ENCODE measurements at regions not wholly inside any gene's neighbourhood (a gene's known extent, or its start where the extent isn't known, plus 50 kb on each side); places are given as distances from the start of the nearest gene placed in this dataset.

DNA sequence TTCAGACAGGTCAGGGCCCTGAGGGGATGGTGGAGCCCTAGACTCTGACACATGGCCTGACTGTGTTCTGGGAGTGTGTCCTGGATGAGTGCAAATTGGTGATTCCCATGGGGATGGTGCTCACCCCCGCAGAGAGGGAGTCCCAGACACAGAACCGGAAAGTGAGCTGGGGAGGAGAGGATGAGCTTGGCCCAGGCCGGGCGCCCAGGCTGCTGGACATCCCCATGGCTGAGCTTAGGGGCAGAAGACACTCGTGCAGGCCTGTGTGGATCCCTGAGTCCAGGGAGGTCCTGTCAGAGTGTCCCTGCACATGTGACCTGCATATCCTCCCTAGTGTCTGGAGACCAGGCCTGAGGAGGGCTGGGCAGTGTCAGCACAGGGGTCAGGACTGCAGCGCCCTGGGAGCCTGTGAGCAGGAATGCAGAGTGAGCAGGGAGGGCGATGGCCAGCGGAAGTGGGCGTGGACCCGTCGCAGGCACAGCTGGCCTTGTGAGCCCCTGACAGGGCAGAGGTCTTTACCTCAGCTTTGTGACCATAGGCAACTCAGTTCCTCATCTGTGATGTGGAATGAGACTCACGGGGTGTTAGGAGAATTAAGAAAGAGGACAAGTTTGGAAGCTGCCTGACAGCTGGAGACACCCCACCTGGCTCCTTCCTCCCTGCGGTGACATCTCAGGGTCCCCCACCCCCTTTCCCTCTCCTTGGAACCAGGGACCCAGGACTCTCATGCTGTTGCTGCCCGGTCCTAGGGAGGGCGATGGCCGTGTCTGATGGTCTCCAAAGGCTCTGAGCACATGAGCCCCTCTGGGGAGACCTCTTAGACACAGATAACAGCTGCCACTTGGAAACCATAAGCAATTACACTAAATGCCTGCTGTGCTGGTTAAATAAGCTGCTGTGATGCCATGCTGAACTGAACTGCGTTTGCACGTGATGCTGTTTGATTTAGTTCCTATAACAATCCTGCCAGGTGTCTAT, 62.6 kb upstream of the HS6ST1 start:
- H3K9me3 ChIP-seq (ENCODE audit: control insufficient read depth in 4 of 4, low read length in 3 of 4): no peaks in the 10 kb centered on the region
- DNase-seq (ENCODE audit: low spot score): no peak
- H3K9ac ChIP-seq (ENCODE audit: low read depth in 1 of 2, low read length in 2 of 2): no peak overlapping the region
- no peaks in the 10 kb centered on the region for H3K4me1 ChIP-seq (ENCODE audit: control insufficient read depth in 4 of 4, insufficient read depth in 4 of 4, low read length in 3 of 4)
- TF ChIP-seq NR2F2 (IDR thresholded peaks at IDR 0.05) (peak; percentile 83), FOXA2 (IDR thresholded peaks at IDR 0.05) (no peak), GABPA (IDR thresholded peaks at IDR 0.05 in 1 of 2, conservative IDR thresholded peaks at IDR 0.05 in 1 of 2) (no peak), SP1 (IDR thresholded peaks at IDR 0.05) (peak; percentile 12), TAF1 (conservative IDR thresholded peaks at IDR 0.05) (no peak)
- TF ChIP-seq, protein P1, sequence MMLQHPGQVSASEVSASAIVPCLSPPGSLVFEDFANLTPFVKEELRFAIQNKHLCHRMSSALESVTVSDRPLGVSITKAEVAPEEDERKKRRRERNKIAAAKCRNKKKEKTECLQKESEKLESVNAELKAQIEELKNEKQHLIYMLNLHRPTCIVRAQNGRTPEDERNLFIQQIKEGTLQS (IDR thresholded peaks at IDR 0.05): no peak
- TF ChIP-seq, protein P2, sequence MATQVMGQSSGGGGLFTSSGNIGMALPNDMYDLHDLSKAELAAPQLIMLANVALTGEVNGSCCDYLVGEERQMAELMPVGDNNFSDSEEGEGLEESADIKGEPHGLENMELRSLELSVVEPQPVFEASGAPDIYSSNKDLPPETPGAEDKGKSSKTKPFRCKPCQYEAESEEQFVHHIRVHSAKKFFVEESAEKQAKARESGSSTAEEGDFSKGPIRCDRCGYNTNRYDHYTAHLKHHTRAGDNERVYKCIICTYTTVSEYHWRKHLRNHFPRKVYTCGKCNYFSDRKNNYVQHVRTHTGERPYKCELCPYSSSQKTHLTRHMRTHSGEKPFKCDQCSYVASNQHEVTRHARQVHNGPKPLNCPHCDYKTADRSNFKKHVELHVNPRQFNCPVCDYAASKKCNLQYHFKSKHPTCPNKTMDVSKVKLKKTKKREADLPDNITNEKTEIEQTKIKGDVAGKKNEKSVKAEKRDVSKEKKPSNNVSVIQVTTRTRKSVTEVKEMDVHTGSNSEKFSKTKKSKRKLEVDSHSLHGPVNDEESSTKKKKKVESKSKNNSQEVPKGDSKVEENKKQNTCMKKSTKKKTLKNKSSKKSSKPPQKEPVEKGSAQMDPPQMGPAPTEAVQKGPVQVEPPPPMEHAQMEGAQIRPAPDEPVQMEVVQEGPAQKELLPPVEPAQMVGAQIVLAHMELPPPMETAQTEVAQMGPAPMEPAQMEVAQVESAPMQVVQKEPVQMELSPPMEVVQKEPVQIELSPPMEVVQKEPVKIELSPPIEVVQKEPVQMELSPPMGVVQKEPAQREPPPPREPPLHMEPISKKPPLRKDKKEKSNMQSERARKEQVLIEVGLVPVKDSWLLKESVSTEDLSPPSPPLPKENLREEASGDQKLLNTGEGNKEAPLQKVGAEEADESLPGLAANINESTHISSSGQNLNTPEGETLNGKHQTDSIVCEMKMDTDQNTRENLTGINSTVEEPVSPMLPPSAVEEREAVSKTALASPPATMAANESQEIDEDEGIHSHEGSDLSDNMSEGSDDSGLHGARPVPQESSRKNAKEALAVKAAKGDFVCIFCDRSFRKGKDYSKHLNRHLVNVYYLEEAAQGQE (IDR thresholded peaks at IDR 0.05): no peak
- TF ChIP-seq, protein P3, sequence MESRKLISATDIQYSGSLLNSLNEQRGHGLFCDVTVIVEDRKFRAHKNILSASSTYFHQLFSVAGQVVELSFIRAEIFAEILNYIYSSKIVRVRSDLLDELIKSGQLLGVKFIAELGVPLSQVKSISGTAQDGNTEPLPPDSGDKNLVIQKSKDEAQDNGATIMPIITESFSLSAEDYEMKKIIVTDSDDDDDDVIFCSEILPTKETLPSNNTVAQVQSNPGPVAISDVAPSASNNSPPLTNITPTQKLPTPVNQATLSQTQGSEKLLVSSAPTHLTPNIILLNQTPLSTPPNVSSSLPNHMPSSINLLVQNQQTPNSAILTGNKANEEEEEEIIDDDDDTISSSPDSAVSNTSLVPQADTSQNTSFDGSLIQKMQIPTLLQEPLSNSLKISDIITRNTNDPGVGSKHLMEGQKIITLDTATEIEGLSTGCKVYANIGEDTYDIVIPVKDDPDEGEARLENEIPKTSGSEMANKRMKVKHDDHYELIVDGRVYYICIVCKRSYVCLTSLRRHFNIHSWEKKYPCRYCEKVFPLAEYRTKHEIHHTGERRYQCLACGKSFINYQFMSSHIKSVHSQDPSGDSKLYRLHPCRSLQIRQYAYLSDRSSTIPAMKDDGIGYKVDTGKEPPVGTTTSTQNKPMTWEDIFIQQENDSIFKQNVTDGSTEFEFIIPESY (IDR thresholded peaks at IDR 0.05): no peak
- TF ChIP-seq, protein P4, sequence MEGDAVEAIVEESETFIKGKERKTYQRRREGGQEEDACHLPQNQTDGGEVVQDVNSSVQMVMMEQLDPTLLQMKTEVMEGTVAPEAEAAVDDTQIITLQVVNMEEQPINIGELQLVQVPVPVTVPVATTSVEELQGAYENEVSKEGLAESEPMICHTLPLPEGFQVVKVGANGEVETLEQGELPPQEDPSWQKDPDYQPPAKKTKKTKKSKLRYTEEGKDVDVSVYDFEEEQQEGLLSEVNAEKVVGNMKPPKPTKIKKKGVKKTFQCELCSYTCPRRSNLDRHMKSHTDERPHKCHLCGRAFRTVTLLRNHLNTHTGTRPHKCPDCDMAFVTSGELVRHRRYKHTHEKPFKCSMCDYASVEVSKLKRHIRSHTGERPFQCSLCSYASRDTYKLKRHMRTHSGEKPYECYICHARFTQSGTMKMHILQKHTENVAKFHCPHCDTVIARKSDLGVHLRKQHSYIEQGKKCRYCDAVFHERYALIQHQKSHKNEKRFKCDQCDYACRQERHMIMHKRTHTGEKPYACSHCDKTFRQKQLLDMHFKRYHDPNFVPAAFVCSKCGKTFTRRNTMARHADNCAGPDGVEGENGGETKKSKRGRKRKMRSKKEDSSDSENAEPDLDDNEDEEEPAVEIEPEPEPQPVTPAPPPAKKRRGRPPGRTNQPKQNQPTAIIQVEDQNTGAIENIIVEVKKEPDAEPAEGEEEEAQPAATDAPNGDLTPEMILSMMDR (IDR thresholded peaks at IDR 0.05; ENCODE audit: low read depth, low read length, missing input control): no peak
- H3K27ac ChIP-seq (ENCODE audit: low read depth in 1 of 2, low read length in 2 of 2): no peak overlapping the region
- WGBS: 74% methylated on average over 18 of the region's 18 CpGs
- H3K4me3 ChIP-seq (ENCODE audit: low read depth in 1 of 3, low read length in 3 of 3): no peak overlapping the region
- no peaks in the 10 kb centered on the region for H3K27me3 ChIP-seq (ENCODE audit: control insufficient read depth in 4 of 4, insufficient read depth in 4 of 4, low read length in 3 of 4)
- H3K36me3 ChIP-seq (ENCODE audit: control insufficient read depth in 4 of 4, insufficient read depth in 3 of 4, low read depth in 1 of 4, low read length in 3 of 4): no peaks in the 10 kb centered on the region

DNA sequence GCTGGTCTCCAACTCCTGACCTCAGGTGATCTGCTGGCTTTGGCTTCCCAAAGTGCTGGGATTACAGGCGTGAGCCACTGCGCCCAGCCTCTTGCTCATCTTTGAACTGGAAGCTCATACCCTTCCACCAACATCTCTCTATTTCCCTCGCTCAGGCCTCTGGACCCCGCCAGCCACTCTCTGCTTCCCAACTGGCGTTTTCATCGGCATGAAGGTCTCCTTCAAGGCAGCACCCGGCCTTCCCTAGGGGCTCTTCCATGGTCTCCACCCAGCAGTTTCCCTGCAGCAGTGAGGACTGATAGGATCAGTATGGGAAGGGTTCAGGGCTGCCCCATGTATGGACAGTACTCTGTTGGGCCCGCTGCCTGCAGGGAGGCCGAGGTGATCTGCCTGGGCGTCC, 65.8 kb upstream of the HS6ST1 start:
- WGBS: 95% methylated on average over 10 of the region's 10 CpGs

More for the DNA sequence above, 65.8 kb upstream of the HS6ST1 start:
- Histone ChIP-seq H3K9me3 (ENCODE audit: control insufficient read depth in 4 of 4, low read length in 3 of 4) (no peaks in the 10 kb centered on the region), H3K36me3 (ENCODE audit: control insufficient read depth in 4 of 4, insufficient read depth in 3 of 4, low read depth in 1 of 4, low read length in 3 of 4) (no peaks in the 10 kb centered on the region), H3K4me3 (ENCODE audit: low read depth in 1 of 3, low read length in 3 of 3) (no peak overlapping the region), H3K27me3 (ENCODE audit: control insufficient read depth in 4 of 4, insufficient read depth in 4 of 4, low read length in 3 of 4) (no peaks in the 10 kb centered on the region), H3K27ac (ENCODE audit: low read depth in 1 of 2, low read length in 2 of 2) (no peak overlapping the region), H3K9ac (ENCODE audit: low read depth in 1 of 2, low read length in 2 of 2) (no peak overlapping the region), H3K4me1 (ENCODE audit: control insufficient read depth in 4 of 4, insufficient read depth in 4 of 4, low read length in 3 of 4) (no peaks in the 10 kb centered on the region)
- no peak for TF ChIP-seq FOXA1 (IDR thresholded peaks at IDR 0.05)
- TF ChIP-seq, protein P1 (IDR thresholded peaks at IDR 0.05): no peak
- no peak for TF ChIP-seq NR2F2 (IDR thresholded peaks at IDR 0.05)
- TF ChIP-seq RXRA (IDR thresholded peaks at IDR 0.05): no peak
- TF ChIP-seq, protein P5, sequence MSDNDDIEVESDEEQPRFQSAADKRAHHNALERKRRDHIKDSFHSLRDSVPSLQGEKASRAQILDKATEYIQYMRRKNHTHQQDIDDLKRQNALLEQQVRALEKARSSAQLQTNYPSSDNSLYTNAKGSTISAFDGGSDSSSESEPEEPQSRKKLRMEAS (IDR thresholded peaks at IDR 0.05): no peak
- no peak for TF ChIP-seq TAF1 (conservative IDR thresholded peaks at IDR 0.05)
- TF ChIP-seq RAD21 (IDR thresholded peaks at IDR 0.05): no peak
- no peak for TF ChIP-seq YY1 (IDR thresholded peaks at IDR 0.05)
- TF ChIP-seq FOXA2 (IDR thresholded peaks at IDR 0.05): no peak
- TF ChIP-seq, protein P4 (IDR thresholded peaks at IDR 0.05; ENCODE audit: low read depth, low read length, missing input control): no peak
- no peak for TF ChIP-seq SP1 (IDR thresholded peaks at IDR 0.05)
- TF ChIP-seq EGR1 (IDR thresholded peaks at IDR 0.05; ENCODE audit: low read depth in 2 of 2): no peak
- TF ChIP-seq, protein P3 (IDR thresholded peaks at IDR 0.05): no peak
- TF ChIP-seq HNF4A (conservative IDR thresholded peaks at IDR 0.05): no peak
- TF ChIP-seq GABPA (IDR thresholded peaks at IDR 0.05 in 1 of 2, conservative IDR thresholded peaks at IDR 0.05 in 1 of 2): no peak
- DNase-seq (ENCODE audit: low spot score): no peak

All from liver (tissue), 8 donors.